Dedifferentiated amniotic fluid mesenchymal stem cell (primary cell): ENCODE measurements at regions not wholly inside any gene's neighbourhood (a gene's known extent, or its start where the extent isn't known, plus 50 kb on each side); places are given as distances from the start of the nearest gene placed in this dataset.
"Not testable (repeated sequence)": the region's sequence is repeated elsewhere in the genome, so short reads cannot be mapped to it uniquely, and the experiment has no call there.

Experiments
- DNase-seq: peaks from one replicate; pipeline ENCODE4 v3.0.0-alpha.2; 2016; ENCODE audit errors: extremely low spot score

GRCh38 chr7:115210552-115210951 lies 288.7 kb downstream of the MDFIC start:
- no peak for DNase-seq

GRCh38 chr7:115208710-115209560 lies 287.0 kb downstream of the MDFIC start:
- DNase-seq: no peak

- DNase-seq: not testable (repeated sequence)
These were observed 284.5 kb downstream of the MDFIC start for GRCh38 chr7:115206374-115206773.

DNA sequence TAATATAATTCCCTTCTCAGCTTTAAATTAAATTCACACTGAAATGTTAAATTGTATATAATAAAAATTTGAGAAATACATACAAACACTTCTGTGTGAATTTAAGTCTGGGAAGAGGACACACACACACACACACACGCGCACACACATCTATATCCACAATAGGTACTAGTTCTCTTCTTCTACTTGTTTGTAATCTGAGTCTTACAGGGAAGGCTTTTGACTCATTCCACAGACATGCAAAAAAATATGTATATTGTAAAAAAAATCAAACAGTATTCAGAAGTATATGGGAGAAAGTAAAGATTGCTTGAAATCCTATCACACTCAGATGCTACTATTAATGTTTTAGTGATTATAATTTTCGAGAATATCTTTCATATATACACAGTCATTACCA lies 276.2 kb downstream of the MDFIC start:
- DNase-seq: no peak

GRCh38 chr7:115195208-115195607 lies 273.3 kb downstream of the MDFIC start:
- no peak for DNase-seq

DNA sequence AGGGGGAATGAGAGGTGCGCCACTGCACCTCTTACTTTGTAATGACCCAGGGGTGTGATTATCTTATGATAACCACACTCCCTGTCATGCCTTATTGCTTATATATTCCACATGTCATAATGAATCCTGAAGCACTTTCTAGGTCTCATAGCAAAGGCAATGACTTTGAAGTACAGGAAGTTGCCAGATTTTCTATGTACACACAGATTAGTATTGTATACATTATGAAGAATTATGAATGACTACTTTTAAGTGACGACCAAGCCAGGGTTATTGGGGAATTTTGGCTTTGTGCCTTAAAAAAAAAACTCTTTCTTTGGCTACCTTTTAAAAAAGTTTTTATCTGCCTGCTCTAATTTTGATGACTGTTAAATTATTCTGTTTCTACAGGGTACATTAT lies 269.6 kb downstream of the MDFIC start:
- DNase-seq: no peak

GRCh38 chr7:115183431-115184057 lies 261.6 kb downstream of the MDFIC start:
- DNase-seq: no peak

GRCh38 chr7:115178835-115179234 lies 256.9 kb downstream of the MDFIC start:
- no peak for DNase-seq

DNA sequence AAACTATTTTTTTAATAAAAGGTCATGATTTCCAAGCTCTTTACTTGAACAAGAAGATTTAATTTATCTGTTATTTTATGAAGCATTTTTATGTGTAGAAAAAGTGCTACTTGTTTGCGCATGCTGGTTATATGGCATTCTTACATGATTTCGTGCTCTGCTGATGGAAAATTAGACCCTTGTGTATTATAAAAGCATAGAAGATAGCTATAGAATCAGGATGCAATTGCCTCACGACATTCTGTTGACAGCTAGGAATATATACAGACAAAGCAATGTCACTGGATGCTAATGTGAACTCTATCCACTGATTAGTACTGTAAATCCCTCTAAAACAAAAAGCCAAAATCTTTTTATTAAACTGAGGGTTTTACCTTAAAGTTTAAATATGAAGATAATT lies 255.9 kb downstream of the MDFIC start:
- DNase-seq: no peak

DNA sequence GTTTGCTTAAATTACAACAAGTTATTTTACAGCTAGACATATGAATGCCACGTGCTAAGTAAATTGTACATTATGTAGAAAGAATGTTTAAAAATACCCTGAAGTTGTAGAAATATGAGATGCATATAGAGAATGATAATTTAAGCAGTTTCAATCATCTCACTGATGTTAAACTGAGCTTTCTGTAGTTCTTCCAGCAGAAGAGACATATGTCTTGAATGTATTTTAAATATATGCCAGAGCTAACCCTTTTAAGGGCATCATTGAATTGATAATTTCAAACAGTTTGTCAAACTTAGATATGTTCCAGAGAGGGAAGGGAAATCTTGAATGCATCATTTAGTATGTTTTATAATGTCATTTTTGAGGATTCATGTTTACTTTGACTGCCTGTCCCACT lies 255.2 kb downstream of the MDFIC start:
- no peak for DNase-seq

GRCh38 chr7:115172397-115172796 lies 250.5 kb downstream of the MDFIC start:
- not testable (repeated sequence) for DNase-seq

GRCh38 chr7:115153769-115154477 lies 232.0 kb downstream of the MDFIC start:
- no peak for DNase-seq

GRCh38 chr7:115153176-115153575 lies 231.3 kb downstream of the MDFIC start:
- DNase-seq: no peak

DNA sequence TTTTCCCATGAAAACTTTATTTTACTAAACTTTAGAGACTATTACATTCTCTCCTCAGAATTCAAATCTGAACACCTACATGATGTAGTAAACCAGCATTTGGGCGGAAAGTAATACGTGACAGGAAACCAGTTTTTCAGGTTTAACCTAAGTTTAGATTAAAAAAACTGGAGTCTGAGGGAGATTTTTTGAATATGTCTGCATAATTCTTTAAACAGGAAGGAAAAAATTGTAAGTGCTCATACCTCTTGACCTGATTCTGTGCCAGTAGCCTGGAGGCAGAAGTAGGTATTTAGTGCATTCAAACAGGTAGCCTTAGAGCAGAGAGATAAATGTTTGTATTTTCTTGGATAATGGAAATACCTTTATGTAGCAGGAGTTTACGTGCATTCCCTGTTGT lies 224.3 kb downstream of the MDFIC start:
- no peak for DNase-seq

DNA sequence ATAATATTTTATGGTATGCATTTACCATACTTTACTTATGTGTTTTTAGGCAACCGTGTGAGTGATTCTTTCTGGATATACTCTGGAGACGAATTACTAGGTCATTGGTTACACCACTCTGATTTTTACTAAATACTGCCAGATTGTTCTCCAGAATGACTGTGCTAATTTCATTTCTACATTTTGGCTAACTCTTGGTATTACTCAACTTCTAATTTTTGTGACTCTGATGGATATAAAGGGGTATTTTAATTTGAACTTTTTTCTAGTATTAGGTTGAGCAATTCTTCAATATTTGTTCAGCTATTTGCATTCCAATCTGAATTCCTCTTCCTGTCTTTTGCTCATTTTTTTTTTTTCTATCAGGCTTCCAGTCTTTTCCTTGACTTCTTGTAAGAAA lies 223.6 kb downstream of the MDFIC start:
- DNase-seq: peak; percentile 65

DNA sequence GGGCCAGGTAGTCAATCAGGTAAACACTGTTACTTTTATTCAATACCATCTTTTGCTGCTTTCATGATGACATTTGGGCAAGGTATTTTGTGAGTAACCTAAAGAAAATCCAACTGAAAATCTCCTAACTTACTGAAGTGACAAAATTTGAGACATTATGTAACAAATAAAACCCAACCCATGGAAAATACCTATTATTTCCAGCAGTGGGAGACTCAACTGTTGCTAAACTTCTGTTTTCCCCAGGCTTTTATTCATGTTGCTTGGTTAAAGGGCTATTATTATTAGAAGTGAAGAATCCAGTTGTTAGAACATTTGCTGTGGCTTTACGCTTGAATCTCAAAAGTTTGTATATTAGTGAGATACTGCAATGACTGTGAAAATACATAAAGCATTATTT lies 215.9 kb downstream of the MDFIC start:
- no peak for DNase-seq

DNA sequence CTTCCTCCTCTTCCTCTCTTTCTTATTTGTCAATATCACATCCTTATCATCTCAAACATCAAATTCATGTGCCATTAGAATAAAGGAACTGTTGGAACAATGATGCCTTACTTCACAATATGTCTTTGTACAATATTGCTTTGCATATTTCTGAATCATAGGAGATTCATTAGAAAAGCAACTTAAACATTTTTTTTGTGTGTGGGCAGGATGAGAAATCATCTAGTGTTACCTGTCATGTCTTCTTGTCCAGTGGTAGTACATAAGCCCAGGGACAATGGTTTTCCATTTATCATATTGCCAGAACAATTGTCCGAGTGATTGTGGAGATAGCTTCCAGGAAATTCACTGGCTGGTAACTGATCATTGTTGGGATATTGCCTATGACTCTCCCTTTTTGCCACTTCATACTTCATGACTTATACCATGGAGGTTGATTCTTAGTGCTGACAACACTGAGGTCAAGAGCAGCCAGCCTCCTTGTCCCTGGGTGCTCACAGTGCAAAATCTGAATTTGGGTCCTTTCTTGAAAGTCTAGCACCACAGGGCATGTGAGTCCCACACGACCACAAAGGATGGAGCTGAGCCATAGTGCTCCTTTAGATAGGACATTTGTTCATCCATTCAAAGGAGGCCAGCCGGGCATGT lies 215.0 kb downstream of the MDFIC start:
- no peak for DNase-seq

- DNase-seq: no peak
These were observed 214.0 kb downstream of the MDFIC start for GRCh38 chr7:115135769-115136410.

GRCh38 chr7:115135146-115135545 lies 213.3 kb downstream of the MDFIC start:
- no peak for DNase-seq

- no peak for DNase-seq
These were observed 211.4 kb downstream of the MDFIC start for GRCh38 chr7:115133248-115133647.

DNA sequence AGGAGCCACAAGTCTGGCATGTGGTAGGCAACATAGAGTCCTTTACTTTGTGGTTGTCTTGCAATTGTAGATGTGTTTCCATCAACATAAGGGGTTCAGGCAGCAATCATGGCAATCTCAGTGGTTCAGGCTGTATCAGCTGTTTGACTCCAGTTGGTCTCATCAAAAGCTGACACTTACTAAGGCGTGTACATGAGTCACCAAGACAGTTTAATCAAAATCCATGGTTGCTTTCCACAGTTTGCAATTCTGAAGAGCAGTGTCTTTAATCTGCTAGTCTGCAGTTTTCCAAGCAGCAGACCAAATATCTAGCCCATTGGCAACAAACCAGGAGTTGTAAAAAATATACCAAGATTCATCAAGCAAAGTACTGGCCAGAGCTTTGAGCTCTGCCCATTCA lies 210.2 kb downstream of the MDFIC start:
- DNase-seq: no peak

DNA sequence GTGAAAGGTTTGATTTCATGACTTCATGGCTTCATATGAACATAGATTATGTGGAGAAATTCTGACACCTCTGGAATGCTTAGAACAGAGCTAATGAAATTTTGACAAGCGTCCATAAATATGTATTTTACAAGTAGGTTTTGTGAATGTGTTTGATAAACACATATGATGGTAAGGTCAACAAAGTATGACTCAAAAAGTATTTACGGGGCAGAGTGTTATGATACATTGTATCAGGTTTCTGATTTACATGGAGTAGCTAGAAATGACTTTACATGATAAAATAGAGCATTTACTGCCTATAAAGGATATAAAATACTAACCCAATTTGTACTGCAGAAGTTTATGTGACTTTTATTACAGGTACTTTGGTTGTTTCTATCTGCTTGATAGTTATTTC lies 206.3 kb downstream of the MDFIC start:
- DNase-seq: no peak
